Lower lobe of right lung (tissue), 2 donors: ENCODE measurements at regions not wholly inside any gene's neighbourhood (a gene's known extent, or its start where the extent isn't known, plus 50 kb on each side); places are given as distances from the start of the nearest gene placed in this dataset.

ENCODE experiments used
- ATAC-seq, 2 donors: fragments of 200-7000 bp; cut with Tn5 transposase; one replicate each; pipeline ENCODE4 v1.9.1; 2020 to 2022; ENCODE audit warnings: mild to moderate bottlenecking in 2 of 2, moderate library complexity in 2 of 2
- DNase-seq: peaks from one replicate; pipeline ENCODE4 v3.0.0-alpha.2; 2020
- H3K27ac ChIP-seq: fragments of 200-600 bp; one replicate; pipeline ENCODE4 v1.8.0; 2022
- H3K27me3 ChIP-seq: fragments of 200-600 bp; one replicate; pipeline ENCODE4 v1.8.0; 2022; ENCODE audit warnings: low read depth
- H3K36me3 ChIP-seq: fragments of 200-600 bp; one replicate; pipeline ENCODE4 v1.8.0; 2022; ENCODE audit warnings: mild to moderate bottlenecking
- H3K4me1 ChIP-seq: fragments of 200-600 bp; one replicate; pipeline ENCODE4 v1.8.0; 2022
- H3K4me3 ChIP-seq: fragments of 200-600 bp; one replicate; pipeline ENCODE4 v1.8.0; 2022; ENCODE audit warnings: mild to moderate bottlenecking
- H3K9me3 ChIP-seq: fragments of 200-600 bp; one replicate; pipeline ENCODE4 v1.8.0; 2022
- intact Hi-C: fragments of 100-400 bp; cut with DNase I; formaldehyde crosslinking; loops from one replicate; pipeline ENCODE4 v1.11.0; 2022
- TF ChIP-seq, protein P1 (sequence below): fragments of 200-600 bp; IDR thresholded peaks from one replicate; pipeline ENCODE4 v1.8.0; 2022; ENCODE audit warnings: antibody characterized with exemption, mild to moderate bottlenecking
- donor health status: DM: no; HTN: yes; CAD: no; lungs with severe emphysema.

GRCh38 chr5:82416512-82416911 lies 138.4 kb upstream of the RPS23 start:
- H3K4me1 ChIP-seq = peaks cover 18% of the 10 kb centered on the region
- no peaks in the 10 kb centered on the region for H3K36me3 ChIP-seq
- DNase-seq (no peak), ATAC-seq (no peak)
- H3K4me3 ChIP-seq = no peak overlapping the region
- peak overlapping the region; percentile 47 for H3K27ac ChIP-seq
- H3K9me3 ChIP-seq = no peaks in the 10 kb centered on the region
- TF ChIP-seq, protein P1, sequence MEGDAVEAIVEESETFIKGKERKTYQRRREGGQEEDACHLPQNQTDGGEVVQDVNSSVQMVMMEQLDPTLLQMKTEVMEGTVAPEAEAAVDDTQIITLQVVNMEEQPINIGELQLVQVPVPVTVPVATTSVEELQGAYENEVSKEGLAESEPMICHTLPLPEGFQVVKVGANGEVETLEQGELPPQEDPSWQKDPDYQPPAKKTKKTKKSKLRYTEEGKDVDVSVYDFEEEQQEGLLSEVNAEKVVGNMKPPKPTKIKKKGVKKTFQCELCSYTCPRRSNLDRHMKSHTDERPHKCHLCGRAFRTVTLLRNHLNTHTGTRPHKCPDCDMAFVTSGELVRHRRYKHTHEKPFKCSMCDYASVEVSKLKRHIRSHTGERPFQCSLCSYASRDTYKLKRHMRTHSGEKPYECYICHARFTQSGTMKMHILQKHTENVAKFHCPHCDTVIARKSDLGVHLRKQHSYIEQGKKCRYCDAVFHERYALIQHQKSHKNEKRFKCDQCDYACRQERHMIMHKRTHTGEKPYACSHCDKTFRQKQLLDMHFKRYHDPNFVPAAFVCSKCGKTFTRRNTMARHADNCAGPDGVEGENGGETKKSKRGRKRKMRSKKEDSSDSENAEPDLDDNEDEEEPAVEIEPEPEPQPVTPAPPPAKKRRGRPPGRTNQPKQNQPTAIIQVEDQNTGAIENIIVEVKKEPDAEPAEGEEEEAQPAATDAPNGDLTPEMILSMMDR = no peak
- no peaks in the 10 kb centered on the region for H3K27me3 ChIP-seq
- intact Hi-C loops = no loop called here

GRCh38 chr5:82414041-82414388 lies 135.9 kb upstream of the RPS23 start:
- DNase-seq (no peak), ATAC-seq (no peak)
- Histone ChIP-seq H3K4me1 (peaks cover 11% of the 10 kb centered on the region), H3K27me3 (no peaks in the 10 kb centered on the region), H3K27ac (no peak overlapping the region), H3K36me3 (no peaks in the 10 kb centered on the region), H3K9me3 (no peaks in the 10 kb centered on the region), H3K4me3 (no peak overlapping the region)
- TF ChIP-seq, protein P1 = no peak
- intact Hi-C loops = no loop called here

DNA sequence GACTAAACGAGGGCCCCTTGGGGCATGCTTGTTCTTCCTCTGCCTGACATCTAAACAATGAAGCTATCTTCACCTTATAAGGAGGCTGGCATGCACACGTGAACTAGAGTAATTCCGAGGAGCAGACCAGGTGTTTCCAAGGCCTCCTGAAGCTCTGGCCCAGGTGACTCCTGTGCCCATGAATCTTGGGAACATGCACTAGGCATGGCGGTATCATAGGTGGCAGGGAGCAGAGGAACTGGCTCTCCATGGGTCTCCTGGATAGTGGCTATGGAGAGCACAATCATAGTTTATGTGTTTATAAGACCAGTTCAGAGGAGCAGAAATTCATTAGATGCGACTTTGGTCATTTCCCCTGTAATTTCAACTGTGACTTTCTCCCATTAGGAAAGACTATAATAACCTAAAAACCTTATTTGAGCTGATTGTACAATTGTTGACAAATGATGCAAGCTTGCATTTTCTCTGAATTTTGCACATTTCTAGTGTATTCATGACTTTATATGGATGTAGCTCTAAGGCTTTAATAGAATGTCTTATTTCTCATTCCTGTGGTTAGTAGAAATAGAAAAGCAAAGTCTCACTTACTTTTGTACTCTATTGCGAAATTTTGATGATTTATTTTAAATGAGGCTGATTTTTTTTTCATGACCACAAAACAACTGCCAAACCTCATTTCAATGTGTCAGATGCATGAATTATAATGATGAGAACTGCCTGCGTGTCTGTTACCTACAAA lies 135.3 kb upstream of the RPS23 start:
- H3K4me3 ChIP-seq = no peak overlapping the region
- intact Hi-C loops = no loop called here
- H3K36me3 ChIP-seq = no peaks in the 10 kb centered on the region
- TF ChIP-seq, protein P1 = no peak
- H3K27ac ChIP-seq = peak overlapping the region; percentile 20
- no peaks in the 10 kb centered on the region for H3K9me3 ChIP-seq
- DNase-seq (no peak), ATAC-seq (peak in 1 of 2 donors; percentile 54)
- no peaks in the 10 kb centered on the region for H3K27me3 ChIP-seq
- peaks cover 11% of the 10 kb centered on the region for H3K4me1 ChIP-seq

- Histone ChIP-seq H3K4me1 (peaks cover 19% of the 10 kb centered on the region), H3K9me3 (peaks cover 10% of the 10 kb centered on the region), H3K36me3 (no peaks in the 10 kb centered on the region), H3K27ac (no peak overlapping the region), H3K4me3 (no peak overlapping the region), H3K27me3 (no peaks in the 10 kb centered on the region)
- TF ChIP-seq, protein P1 = no peak
- ATAC-seq = peak; percentile 82 to 84
- intact Hi-C loops = no loop called here
- DNase-seq = peak; percentile 51
Measured at GRCh38 chr5:82408033-82408432, 129.9 kb upstream of the RPS23 start.

DNA sequence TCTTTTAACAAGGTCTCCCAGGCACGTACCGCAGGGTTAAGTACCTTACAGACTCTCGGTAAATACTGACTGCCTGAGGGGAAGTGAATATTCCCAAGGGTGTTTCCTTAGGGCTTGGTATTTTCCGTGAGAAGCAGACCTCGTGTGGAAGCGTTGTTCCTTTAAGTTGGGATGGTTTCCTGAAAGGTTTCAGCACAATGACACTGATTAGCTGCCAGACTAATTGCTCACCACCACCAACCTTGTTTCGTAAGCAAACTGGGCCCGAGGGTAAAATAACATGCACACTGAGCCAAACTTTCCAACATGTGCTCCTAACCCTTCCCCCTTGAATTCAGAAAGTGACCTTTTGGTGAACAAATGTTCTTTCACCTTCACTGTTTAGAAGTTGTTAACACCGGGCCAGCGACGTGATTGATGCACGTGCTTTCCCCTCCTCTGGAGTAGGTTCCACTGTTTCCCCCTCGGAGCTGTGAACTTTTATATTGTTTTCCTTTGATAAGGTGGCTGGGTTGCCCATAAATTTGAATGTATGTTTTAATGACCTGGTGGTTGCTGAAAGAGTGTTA lies 128.1 kb upstream of the RPS23 start:
- peak overlapping the region; percentile 61 for H3K27ac ChIP-seq
- H3K4me1 ChIP-seq = peaks cover 19% of the 10 kb centered on the region
- intact Hi-C loops = no loop called here
- no peak for DNase-seq
- no peaks in the 10 kb centered on the region for H3K36me3 ChIP-seq
- no peak overlapping the region for H3K4me3 ChIP-seq
- peaks cover 10% of the 10 kb centered on the region for H3K9me3 ChIP-seq
- TF ChIP-seq, protein P1 = no peak
- no peaks in the 10 kb centered on the region for H3K27me3 ChIP-seq
- ATAC-seq = peak; percentile 80 to 82
